ENCODE measurements at regions not wholly inside any gene's neighbourhood (a gene's known extent, or its start where the extent isn't known, plus 50 kb on each side); places are given as distances from the start of the nearest gene placed in this dataset. TPM values are rescaled to one million over a fixed set of nuclear protein-coding genes. Genes with fewer than 3 reads are reported as not detected.

Small RNAs in the stretch of these regions (microRNA-seq; reads per million reads assigned to microRNA genes)
- not detected for gene MIR1302-1 (ENCODE audit: borderline microRNAs expressed, borderline replicate concordance)
